Keratinocyte (primary cell): ENCODE measurements at regions not wholly inside any gene's neighbourhood (a gene's known extent, or its start where the extent isn't known, plus 50 kb on each side); places are given as distances from the start of the nearest gene placed in this dataset.
A peak's percentile ranks its signal among the peaks of the same experiment; 100 is the strongest.

ENCODE experiments used
- DNase-seq: peaks from one replicate; pipeline ENCODE4 v3.0.0-alpha.2; 2011; ENCODE audit warnings: low read depth, missing footprints, low spot score
- FAIRE-seq: peaks from 2 replicates; lab custom pipeline; 2011; peaks lifted over from hg19 to GRCh38; lab: Jason Lieb, UNC
- H2AFZ ChIP-seq: 2 replicates; pipeline ENCODE4 v1.6.0; 2012; ENCODE audit warnings: low read length, control low read depth, inconsistent platforms; ENCODE audit not compliant: control insufficient read depth
- H3K27ac ChIP-seq: 2 replicates; pipeline ENCODE4 v1.5.1; 2011; ENCODE audit warnings: low read length; ENCODE audit not compliant: control insufficient read depth, insufficient read depth
- H3K27me3 ChIP-seq: 3 replicates; pipeline ENCODE4 v1.6.0; 2011; ENCODE audit warnings: low read length; ENCODE audit not compliant: control insufficient read depth, insufficient read depth; ENCODE audit errors: extremely low read depth
- H3K36me3 ChIP-seq, 2 experiments: 2 replicates in 1 of 2; 3 replicates in 1 of 2; pipeline ENCODE4 v1.5.1; 2011; ENCODE audit warnings: low read length in 2 of 2, mild to moderate bottlenecking in 1 of 2; ENCODE audit not compliant: control insufficient read depth in 2 of 2, insufficient read depth in 2 of 2; ENCODE audit errors: extremely low read depth in 1 of 2
- H3K4me1 ChIP-seq: 3 replicates; pipeline ENCODE4 v1.5.1; 2011; ENCODE audit warnings: low read length; ENCODE audit not compliant: control insufficient read depth, insufficient read depth; ENCODE audit errors: extremely low read depth
- H3K4me2 ChIP-seq: 3 replicates; pipeline ENCODE4 v1.6.0; 2011; ENCODE audit warnings: low read depth, low read length; ENCODE audit not compliant: control insufficient read depth, insufficient read depth; ENCODE audit errors: extremely low read depth
- H3K4me3 ChIP-seq, 3 experiments: fragments of 200-600 bp in 1 of 3; sonication (generic) in 1 of 3; 2 replicates in 2 of 3; 3 replicates in 1 of 3; pipeline ENCODE4 v1.5.1; 2011 to 2016; ENCODE audit warnings: low read length in 3 of 3, mild to moderate bottlenecking in 3 of 3, control low read depth in 2 of 3, inconsistent platforms in 1 of 3, low read depth in 1 of 3, mixed read lengths in 1 of 3, mixed run types in 1 of 3, moderate library complexity in 1 of 3; ENCODE audit not compliant: control insufficient read depth in 2 of 3, insufficient read depth in 2 of 3; ENCODE audit errors: extremely low read depth in 1 of 3
- H3K79me2 ChIP-seq: 2 replicates; pipeline ENCODE4 v1.6.0; 2012; ENCODE audit warnings: low read length; ENCODE audit not compliant: control insufficient read depth, insufficient read depth
- H3K9ac ChIP-seq: 3 replicates; pipeline ENCODE4 v1.6.0; 2011; ENCODE audit warnings: low read length; ENCODE audit not compliant: control insufficient read depth, insufficient read depth; ENCODE audit errors: extremely low read depth
- H3K9me1 ChIP-seq: 3 replicates; pipeline ENCODE4 v1.6.0; 2011; ENCODE audit warnings: low read length; ENCODE audit not compliant: control insufficient read depth, insufficient read depth; ENCODE audit errors: extremely low read depth
- H3K9me3 ChIP-seq: 2 replicates; pipeline ENCODE4 v1.5.1; 2012; ENCODE audit warnings: low read depth, low read length; ENCODE audit not compliant: control insufficient read depth
- H4K20me1 ChIP-seq: 3 replicates; pipeline ENCODE4 v1.6.0; 2011; ENCODE audit warnings: low read length; ENCODE audit not compliant: control insufficient read depth, insufficient read depth; ENCODE audit errors: extremely low read depth
- EZH2 ChIP-seq: IDR thresholded peaks from one replicate; pipeline ENCODE4 v1.6.1; 2012; ENCODE audit warnings: inconsistent platforms, mild to moderate bottlenecking, low read length, moderate library complexity
- dilution Hi-C: fragments of 300-500 bp; cut with MboI; formaldehyde crosslinking; loops from one replicate; pipeline ENCODE4 v1.7.0; 2020; ENCODE audit warnings: low sequenced_read_pairs; ENCODE audit not compliant: extremely low pct_ligation_motif_present
- TF ChIP-seq, protein P1 (sequence below), 3 experiments: IDR thresholded peaks in 1 of 3; conservative IDR thresholded peaks in 1 of 3; optimal IDR thresholded peaks in 1 of 3; 2 replicates in 2 of 3; 3 replicates in 1 of 3; pipeline versions ENCODE3 to v1.5.1; 2011; ENCODE audit warnings: low read length in 3 of 3, mild to moderate bottlenecking in 3 of 3, moderate library complexity in 2 of 3, control low read depth in 1 of 3, inconsistent platforms in 1 of 3; ENCODE audit not compliant: insufficient read depth in 2 of 3; ENCODE audit errors: extremely low read depth in 1 of 3

DNA sequence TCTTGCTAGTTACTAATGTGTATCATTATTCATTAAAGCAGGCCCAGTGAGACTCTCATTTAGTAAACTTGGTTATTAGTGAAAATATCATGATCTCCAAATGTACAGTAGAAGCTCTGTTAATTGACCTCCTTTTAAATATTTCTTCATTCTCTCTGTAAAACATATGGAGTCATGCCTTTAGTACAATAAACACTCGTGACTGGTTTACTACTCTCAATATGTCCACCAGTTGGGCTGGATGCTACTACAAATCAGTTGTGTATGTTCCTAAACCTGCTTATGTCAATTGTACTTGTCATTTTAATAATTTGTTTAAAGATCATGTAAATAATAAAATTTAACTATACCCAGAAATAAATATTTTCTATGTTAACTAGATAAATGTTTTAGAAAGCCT, 68.6 kb upstream of the COMTD1 start:
- TF ChIP-seq, protein P1, sequence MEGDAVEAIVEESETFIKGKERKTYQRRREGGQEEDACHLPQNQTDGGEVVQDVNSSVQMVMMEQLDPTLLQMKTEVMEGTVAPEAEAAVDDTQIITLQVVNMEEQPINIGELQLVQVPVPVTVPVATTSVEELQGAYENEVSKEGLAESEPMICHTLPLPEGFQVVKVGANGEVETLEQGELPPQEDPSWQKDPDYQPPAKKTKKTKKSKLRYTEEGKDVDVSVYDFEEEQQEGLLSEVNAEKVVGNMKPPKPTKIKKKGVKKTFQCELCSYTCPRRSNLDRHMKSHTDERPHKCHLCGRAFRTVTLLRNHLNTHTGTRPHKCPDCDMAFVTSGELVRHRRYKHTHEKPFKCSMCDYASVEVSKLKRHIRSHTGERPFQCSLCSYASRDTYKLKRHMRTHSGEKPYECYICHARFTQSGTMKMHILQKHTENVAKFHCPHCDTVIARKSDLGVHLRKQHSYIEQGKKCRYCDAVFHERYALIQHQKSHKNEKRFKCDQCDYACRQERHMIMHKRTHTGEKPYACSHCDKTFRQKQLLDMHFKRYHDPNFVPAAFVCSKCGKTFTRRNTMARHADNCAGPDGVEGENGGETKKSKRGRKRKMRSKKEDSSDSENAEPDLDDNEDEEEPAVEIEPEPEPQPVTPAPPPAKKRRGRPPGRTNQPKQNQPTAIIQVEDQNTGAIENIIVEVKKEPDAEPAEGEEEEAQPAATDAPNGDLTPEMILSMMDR (optimal IDR thresholded peaks at IDR 0.05 in 1 of 3, IDR thresholded peaks at IDR 0.05 in 1 of 3, conservative IDR thresholded peaks at IDR 0.05 in 1 of 3; ENCODE audit: extremely low read depth in 1 of 3, insufficient read depth in 2 of 3, low read length in 3 of 3), result no peak
- TF ChIP-seq EZH2, result no peak
- no peak overlapping the region for H3K27ac ChIP-seq
- dilution Hi-C loops, result no loop called here
- H3K36me3 ChIP-seq, result no peaks in the 10 kb centered on the region
- DNase-seq, result no peak
- no peaks in the 10 kb centered on the region for H3K79me2 ChIP-seq
- H4K20me1 ChIP-seq, result no peaks in the 10 kb centered on the region
- H3K4me3 ChIP-seq, result no peak overlapping the region
- no peaks in the 10 kb centered on the region for H3K9me3 ChIP-seq
- H3K9ac ChIP-seq, result no peak overlapping the region
- no peaks in the 10 kb centered on the region for H3K4me1 ChIP-seq
- H3K27me3 ChIP-seq, result no peaks in the 10 kb centered on the region
- FAIRE-seq, result no peak
- no peaks in the 10 kb centered on the region for H3K9me1 ChIP-seq
- no peak overlapping the region for H2AFZ ChIP-seq
- no peak overlapping the region for H3K4me2 ChIP-seq

DNA sequence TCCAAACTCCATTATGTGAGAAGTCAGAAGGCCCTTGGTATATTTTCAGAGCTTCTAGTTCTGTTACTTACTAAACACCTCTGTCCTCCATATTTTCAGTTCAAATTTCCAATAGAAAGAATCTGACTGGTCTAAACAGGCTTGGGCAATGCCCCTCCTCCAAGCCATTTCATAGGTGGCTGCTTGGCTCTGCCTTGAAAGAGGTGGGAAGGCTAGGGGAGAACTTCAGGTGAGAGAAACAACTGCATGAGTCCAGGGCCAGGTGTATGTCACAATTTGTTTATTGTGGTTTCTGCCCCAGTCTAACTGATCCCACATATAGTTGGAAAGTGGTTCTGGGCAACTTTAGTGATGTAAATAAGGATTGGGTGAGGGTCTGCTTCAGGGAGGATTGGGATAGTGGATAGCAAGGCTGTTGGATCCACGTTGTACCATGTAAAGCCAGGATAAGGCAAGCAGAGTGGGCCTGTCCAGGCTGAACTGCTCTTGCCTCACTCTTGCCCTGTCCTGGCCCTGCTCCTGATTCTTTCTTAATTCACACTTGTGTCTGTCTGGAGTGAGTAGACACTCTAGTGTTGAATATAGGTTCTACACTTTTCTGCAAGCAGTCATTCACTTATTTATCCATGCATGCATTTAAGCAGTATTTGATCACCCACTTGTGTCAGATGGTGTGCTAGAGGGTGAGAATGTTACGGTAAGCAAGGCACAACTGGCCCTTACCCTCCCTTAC, 67.5 kb upstream of the COMTD1 start:
- dilution Hi-C loops, result no loop called here
- Histone ChIP-seq H4K20me1 (no peaks in the 10 kb centered on the region), H3K4me3 (no peak overlapping the region), H3K79me2 (no peaks in the 10 kb centered on the region), H3K4me1 (no peaks in the 10 kb centered on the region), H3K27ac (no peak overlapping the region), H3K4me2 (no peak overlapping the region), H3K9ac (no peak overlapping the region), H3K9me1 (no peaks in the 10 kb centered on the region), H3K36me3 (no peaks in the 10 kb centered on the region), H3K27me3 (no peaks in the 10 kb centered on the region), H2AFZ (no peak overlapping the region), H3K9me3 (no peaks in the 10 kb centered on the region)
- FAIRE-seq, result no peak
- TF ChIP-seq, protein P1 (optimal IDR thresholded peaks at IDR 0.05 in 1 of 3, IDR thresholded peaks at IDR 0.05 in 1 of 3, conservative IDR thresholded peaks at IDR 0.05 in 1 of 3; ENCODE audit: extremely low read depth in 1 of 3, insufficient read depth in 2 of 3, low read length in 3 of 3), result peak in 1 of 3 experiments; percentile 10
- no peak for TF ChIP-seq EZH2
- DNase-seq, result no peak
